Heart left ventricle (tissue), 13 donors: ENCODE measurements at regions not wholly inside any gene's neighbourhood (a gene's known extent, or its start where the extent isn't known, plus 50 kb on each side); places are given as distances from the start of the nearest gene placed in this dataset.

Experiments used
- CTCF ChIP-seq, 12 donors: fragments of 200-600 bp; sonication (generic) in 4 of 12; IDR thresholded peaks; one replicate each; pipeline versions ENCODE4 v1.5.0 to v1.8.0; 2018 to 2022; ENCODE audit warnings: antibody characterized with exemption in 12 of 12, mild to moderate bottlenecking in 5 of 12
- POLR2A ChIP-seq, 2 donors: fragments of 450-650 bp; IDR thresholded peaks; one replicate each; pipeline ENCODE4 v1.6.1; 2017; ENCODE audit warnings: antibody characterized with exemption in 2 of 2, mild to moderate bottlenecking in 2 of 2, moderate library complexity in 2 of 2
- donor health status: ischemic (EF 13 %, LVEDD 7.1; RV severe dilation, severe dysfunction).
- donor health status: DM: no; HTN: yes; CAD: no.
- donor health status: DM: no; HTN: no; CAD: no.
- donor health status: ischemic (EF 25% LVEDD 6.9; RV normal size, moderate dysfunction).
- donor health status: ischemic (EF 25% LVEDD 5.7; RV mildly dilated, moderate dysfunction).
- donor health status: ischemic (EF 35%, LVEDD 5.7; RV mildly dilated, moderate dysfunction).
- donor health status: nonischemic (EF 11% LVEDD 7.7; RV severe dilation, severe dysfunction).
- donor health status: DM: yes; HTN: yes; CAD: no.
- donor health status: PGD.
- donor health status: ischemic (EF 29% LVEDD 5.4; RV normal size, mild dysfunction).
- donor health status: nonischemic (EF 23%, LVEDD 6.1; RV moderate dilation, normal function).

DNA sequence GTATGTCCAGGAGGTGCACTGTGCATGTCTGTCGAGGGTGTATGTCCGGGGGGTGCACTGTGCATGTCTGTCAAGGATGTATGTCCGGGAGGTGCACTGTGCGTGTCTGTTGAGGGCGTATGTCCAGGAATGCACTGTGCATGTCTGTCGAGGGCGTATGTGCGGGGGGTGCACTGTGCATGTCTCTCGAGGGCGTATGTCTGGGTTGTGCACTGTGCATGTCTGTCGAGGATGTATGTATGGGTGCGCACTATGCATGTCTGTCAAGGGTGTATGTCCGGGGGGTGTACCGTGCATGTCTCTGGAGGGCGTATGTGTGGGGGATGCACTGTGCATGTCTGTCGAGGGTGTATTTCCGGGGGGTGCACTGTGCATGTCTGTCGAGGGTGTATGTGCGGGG is 249.3 kb upstream of the MYT1L start:
- TF ChIP-seq CTCF (IDR thresholded peaks at IDR 0.05): no peak
- TF ChIP-seq POLR2A (IDR thresholded peaks at IDR 0.05): no peak
